NCI-H2107 treated with DMSO at 0.1 percent for 48 hours (cell line): ENCODE measurements at regions not wholly inside any gene's neighbourhood (a gene's known extent, or its start where the extent isn't known, plus 50 kb on each side); places are given as distances from the start of the nearest gene placed in this dataset.
"Not testable (repeated sequence)": the region's sequence is repeated elsewhere in the genome, so short reads cannot be mapped to it uniquely, and the experiment has no call there.

Experiments
- DNase-seq: peaks from one replicate; lab custom pipeline; 2025; ENCODE audit not compliant: unreplicated experiment; lab: John Stamatoyannopoulos, UW

DNA sequence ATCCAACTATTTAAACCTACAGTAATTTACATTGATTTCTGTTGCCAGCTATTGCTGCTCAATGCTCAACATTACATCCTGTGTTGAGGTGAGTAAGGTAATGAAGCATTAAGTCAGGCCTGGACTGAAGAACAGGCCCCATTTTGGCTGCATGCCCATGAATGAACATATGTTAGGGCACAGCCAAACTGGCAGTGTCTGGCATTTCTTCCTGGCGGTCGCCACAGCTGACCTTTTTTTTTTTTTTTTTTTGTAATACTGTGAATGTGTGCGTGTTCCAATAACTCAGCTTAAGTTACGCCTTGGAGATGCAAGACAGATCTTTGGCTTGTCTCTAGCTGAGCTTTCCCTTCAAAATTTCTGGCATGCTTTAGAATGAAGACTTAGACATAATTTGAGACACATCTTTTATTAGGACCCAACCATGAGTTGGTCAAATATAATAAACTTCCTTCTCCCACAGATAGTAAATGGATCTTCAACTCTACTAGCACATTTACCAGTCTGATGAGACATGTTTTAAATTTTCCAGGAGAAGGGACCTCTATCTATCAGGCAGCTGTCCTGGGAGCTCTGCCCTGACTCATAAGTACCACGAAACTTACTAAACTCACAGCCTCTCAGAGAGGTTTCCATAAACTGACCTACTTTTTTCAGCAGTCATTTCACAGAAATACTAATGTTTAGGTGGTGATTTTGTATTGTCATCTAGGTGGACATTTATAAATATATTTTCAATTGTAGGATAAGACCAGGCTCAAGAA, 341.1 kb upstream of the RUNX1 start:
- no peak for DNase-seq

- no peak for DNase-seq
These were observed 337.5 kb upstream of the RUNX1 start for GRCh38 chr21:35386491-35387079.

DNA sequence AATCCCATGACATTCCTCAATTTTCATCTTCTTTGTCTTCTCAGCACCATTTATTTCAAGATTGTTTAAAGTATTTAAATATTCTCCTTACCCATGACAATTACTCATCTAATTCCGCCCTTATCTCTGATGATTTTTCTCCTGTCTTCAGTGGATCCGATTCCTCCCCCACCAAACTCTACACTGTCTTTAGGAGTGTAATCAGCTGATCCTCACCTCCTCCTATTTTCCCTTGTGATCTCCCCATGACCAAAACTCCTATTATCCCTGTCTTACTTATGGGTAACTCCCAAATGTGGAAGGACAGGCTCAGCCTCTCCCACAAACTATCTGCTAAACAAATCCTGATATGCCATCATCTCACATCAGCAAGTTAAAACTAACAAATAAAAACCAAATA, 335.3 kb upstream of the RUNX1 start:
- no peak for DNase-seq

GRCh38 chr21:35382696-35383095, 333.6 kb upstream of the RUNX1 start:
- DNase-seq: no peak

GRCh38 chr21:35381743-35382310, 332.7 kb upstream of the RUNX1 start:
- peak; percentile 56 for DNase-seq

- DNase-seq: not testable (repeated sequence)
These were observed 331.2 kb upstream of the RUNX1 start for GRCh38 chr21:35380304-35380703.

- DNase-seq: no peak
These were observed 329.8 kb upstream of the RUNX1 start for GRCh38 chr21:35378881-35379280.

- DNase-seq: no peak
These were observed 328.5 kb upstream of the RUNX1 start for GRCh38 chr21:35377505-35378090.

- DNase-seq: no peak
These were observed 327.5 kb upstream of the RUNX1 start for GRCh38 chr21:35376406-35377135.

DNA sequence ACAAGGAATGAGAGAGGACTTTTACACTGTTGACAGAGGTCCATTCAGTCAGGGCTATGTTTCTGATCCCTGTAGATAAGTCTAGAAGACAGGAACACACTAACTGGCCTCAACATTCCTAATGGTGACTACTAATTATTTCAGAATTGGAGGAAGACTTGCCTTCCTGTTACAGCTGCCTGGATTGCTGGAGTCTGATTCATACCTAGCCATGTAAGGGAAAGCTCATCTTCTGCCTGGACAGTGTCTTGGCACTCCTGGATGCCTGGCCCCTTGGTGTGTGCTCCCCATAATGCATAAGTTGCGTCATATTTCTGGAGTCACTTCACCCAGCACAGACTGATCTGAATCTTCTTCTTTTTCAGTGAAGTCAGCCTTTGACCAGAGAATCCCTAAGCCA, 326.0 kb upstream of the RUNX1 start:
- no peak for DNase-seq

DNA sequence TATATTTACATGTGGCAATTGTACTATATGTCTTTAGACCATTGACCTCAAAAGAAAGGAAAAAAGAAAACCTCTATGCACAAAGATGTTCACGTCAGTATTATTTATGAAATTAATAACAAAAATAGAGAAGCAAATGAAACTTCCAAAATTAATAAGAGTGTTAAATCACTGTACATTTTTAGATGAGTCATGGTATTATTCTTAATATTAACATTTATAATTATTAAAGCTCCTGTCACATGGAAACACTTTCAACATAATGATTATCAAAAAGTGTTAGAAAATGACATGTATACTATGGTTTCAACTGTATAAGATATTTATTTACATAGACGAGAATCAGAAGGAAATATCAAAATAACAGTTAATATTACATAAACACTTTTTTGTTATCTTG, 324.9 kb upstream of the RUNX1 start:
- no peak for DNase-seq

- no peak for DNase-seq
These were observed 323.1 kb upstream of the RUNX1 start for GRCh38 chr21:35372201-35372600.

GRCh38 chr21:35370671-35371070, 321.6 kb upstream of the RUNX1 start:
- no peak for DNase-seq

DNA sequence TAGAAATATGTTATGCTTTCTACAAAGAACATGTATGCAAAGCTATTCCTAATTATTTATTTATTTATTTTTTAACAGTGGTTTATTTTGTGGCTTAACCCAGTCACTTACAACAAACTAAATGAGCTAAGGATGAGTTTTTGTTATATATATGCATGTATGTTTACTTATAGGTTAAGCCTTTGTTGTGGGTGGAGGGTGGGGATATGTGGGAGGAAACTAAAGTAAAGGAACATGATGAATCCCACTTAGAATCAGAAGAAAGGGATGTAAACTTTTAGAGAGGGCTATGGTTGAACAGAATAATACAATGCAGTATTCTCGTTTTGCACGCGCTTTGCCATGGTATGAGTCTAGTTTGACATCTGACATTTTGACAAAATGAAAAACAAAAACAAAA, 321.0 kb upstream of the RUNX1 start:
- DNase-seq: no peak

DNA sequence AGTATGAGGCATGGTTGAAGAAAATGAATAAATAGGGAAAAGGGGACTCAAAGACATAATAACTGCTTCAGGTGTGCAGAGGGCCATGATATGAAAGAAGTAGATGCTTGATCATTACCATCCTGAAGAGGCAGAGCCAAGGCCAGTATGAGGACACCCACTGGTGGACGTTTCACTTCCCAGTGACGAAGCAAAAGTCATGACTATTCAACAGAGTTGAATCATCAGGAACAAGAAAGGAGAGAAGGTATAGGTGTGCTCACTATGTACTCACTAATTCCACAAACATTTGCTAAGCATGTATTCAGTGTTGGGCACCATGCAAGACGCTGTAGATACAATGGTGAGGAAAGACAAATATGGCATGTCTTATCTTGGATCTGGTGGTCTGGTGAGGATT, 319.2 kb upstream of the RUNX1 start:
- no peak for DNase-seq

GRCh38 chr21:35367553-35367952, 318.5 kb upstream of the RUNX1 start:
- peak; percentile 91 for DNase-seq

- no peak for DNase-seq
These were observed 317.4 kb upstream of the RUNX1 start for GRCh38 chr21:35366394-35367080.

DNA sequence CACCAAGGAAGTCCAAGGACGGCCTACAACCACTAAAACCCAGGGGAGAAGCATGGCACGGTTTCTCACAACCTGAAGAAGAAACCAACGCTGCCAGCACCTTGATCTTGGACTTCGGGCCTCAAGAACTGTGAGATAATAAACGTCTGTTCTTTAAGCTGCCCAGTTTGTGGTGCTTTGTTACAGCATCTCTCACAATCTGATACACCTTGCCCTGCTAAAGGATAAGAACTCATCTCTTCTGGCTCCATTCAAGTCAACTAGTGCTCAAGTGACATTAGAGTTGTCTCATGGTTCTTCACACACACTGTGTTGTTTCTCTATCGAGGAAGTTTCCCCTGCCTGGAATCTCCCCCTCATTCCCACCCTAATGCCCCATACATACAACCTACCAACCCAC, 314.4 kb upstream of the RUNX1 start:
- no peak for DNase-seq

DNA sequence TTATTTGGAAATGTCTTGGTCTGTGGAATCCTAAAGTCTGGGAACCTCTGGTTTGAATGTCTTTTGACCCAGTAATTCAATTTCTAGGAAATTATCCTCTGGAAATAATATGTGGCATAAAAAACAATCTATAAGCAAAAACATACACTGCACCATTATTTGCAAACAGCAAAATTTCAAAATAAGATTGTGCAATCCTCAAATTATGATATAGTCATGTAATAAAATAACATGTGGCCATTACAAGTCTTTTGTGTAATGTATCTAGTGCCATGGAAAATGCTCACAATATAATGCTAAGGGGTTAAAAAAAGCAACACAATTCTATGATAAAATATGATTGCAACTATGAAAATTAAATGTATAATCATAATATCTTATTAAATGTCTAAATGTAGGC, 312.9 kb upstream of the RUNX1 start:
- no peak for DNase-seq

GRCh38 chr21:35360870-35361570, 311.9 kb upstream of the RUNX1 start:
- DNase-seq: no peak
